UCSD-AML1 (cell line): ENCODE measurements at regions not wholly inside any gene's neighbourhood (a gene's known extent, or its start where the extent isn't known, plus 50 kb on each side); places are given as distances from the start of the nearest gene placed in this dataset.

Experiments used
- DNase-seq: peaks from one replicate; lab custom pipeline; 2025; ENCODE audit not compliant: unreplicated experiment; lab: John Stamatoyannopoulos, UW

GRCh38 chr16:79303206-79303605 lies 297.3 kb downstream of the MAF start:
- no peak for DNase-seq

DNA sequence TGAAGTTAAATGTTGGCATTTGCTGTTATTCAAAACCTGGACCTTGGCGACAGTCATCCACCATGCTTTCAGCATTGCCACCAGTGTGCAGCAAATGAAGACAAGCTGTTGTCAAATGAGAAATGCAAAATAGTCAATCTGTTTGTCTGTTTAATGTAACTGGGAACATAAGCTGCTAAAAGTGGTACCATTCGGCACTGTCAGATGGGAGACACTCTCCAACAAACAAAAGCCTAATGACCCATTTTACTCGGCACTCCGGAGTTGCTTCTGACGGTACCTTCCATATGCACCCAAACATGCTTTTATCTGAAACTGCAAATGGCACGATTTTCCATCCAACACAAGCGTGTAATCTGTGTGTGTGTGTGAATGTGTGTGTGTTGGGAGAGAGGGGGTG lies 297.8 kb downstream of the MAF start:
- DNase-seq, result no peak

GRCh38 chr16:79301051-79301450 lies 299.5 kb downstream of the MAF start:
- no peak for DNase-seq

GRCh38 chr16:79298894-79299799 lies 301.4 kb downstream of the MAF start:
- no peak for DNase-seq

DNA sequence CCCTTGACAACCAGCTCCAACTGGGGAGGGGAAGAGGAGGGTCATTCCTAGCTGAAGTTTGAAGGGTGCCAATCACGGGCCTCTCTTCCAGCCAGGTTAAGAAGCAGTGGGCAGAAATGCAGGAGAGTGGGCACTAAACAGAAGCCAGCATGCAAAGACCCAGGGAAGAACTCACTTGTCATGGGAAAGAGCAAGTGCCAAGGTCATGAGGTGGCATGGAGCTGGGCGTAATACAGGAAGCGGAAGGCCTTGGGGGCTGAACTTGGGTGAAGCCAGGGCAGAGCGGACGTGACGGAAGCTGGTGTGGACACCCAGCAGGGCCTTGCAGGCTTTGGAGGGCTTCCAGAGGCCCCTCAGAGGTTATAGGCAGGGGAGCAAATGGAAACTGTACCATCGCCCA lies 302.1 kb downstream of the MAF start:
- DNase-seq, result no peak

- DNase-seq, result no peak
These were observed 302.7 kb downstream of the MAF start for GRCh38 chr16:79297805-79298204.

- DNase-seq, result no peak
These were observed 303.2 kb downstream of the MAF start for GRCh38 chr16:79297296-79297695.

DNA sequence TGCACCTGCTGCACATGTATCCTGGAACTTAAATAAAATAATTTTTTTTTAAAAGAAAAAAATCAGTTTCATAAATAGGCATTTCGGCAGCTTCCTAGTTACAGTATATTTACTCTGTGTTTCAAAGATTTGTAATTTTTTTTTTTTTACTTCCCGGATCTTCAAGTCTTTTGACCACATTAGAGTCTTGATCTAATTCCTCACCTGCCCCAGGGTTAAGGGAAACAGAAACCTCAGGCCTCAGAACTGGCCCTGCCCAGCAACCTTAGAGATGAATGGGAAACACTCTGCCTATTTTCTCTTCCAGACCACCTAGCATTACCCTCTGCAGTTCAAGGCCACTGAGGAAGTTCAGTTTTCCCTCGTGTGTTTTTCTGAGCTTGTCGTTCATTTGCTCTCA lies 304.0 kb downstream of the MAF start:
- DNase-seq, result no peak

- no peak for DNase-seq
These were observed 304.8 kb downstream of the MAF start for GRCh38 chr16:79295746-79296145.

DNA sequence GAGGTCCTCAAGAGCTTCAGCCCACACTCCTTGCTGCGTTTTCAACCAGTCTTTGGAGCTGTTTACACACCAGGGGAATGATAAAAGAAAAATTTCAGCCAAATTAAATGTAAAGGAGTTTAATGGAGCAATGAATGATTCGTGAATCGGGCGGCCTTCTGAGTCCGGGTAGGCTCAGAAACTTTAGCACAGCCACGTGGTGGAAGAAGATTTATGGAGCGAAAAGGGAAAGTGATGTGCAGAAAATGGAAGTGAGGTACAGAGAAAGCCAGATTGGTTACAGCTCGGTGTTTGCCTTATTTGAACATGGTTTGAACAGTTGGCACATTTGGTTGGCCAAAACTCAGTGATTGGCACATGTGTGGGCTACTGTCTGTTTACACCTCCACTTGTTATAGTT lies 305.4 kb downstream of the MAF start:
- DNase-seq, result no peak

DNA sequence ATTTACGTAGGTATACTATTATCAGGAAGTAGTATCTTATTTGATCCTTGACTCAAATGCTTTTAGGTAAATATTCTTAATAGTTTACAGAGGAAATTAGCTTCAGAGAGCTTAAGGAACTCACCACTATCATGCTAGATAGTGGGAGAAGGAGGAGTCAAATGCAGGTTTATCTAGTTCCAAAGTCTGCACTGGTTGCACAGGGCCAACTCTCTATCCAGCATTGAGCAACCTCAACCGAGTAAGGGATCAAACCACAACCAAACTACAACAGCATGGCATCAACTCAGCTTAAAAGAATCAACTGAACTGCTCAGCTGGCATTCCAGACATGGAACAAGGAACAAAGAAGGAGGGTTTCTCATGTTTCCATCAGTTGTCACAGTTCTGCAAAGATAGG lies 306.0 kb downstream of the MAF start:
- DNase-seq, result no peak

DNA sequence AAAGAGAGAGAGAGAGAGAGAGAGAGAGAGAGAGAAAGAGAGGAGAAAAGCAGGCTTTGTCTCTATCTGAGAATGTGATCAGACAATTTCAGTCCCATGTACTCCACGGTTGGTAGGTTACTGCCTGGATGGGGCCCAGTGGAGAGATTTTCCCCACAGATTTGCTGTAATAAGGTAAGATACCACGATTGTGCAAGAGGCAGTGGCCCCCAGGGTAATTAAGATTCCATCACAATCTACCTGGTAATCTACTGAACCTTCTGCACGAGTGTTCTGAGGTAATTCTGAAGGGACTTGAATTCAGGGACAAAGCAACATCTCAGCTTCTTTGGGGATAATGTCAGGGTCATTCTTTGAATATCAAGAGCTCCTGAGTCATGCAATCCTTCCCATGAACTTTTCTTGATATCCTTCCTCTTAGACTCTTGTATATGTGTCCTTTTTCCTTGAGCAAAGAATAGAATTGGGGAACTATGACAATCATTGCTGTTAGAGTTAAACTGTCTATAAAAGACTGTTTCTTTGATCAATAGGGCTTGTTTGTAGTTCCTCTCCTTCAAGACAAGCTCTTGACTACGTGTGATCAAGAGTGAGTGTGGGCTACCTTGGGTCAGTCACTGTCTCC lies 306.6 kb downstream of the MAF start:
- no peak for DNase-seq

DNA sequence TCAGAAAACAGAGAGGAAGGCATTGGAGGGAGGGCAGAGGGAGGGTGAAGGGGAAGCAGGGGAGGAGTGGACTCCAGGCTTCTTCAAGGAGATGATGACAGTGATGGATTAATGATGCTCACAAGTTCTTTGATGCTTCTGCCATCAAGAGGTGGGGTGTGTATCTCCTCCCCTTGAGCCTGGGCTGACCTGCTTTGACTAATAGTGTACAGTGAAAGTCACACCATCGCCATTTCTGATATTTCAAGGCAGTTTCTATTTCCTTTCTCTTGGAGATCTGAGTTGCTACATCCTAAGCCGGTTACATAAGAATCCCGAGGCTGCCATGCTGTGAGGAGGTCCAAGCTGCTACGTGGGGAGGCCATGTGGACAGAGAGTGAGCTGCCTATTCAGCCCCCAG lies 312.5 kb downstream of the MAF start:
- no peak for DNase-seq

GRCh38 chr16:79287424-79287917 lies 313.1 kb downstream of the MAF start:
- DNase-seq, result no peak

DNA sequence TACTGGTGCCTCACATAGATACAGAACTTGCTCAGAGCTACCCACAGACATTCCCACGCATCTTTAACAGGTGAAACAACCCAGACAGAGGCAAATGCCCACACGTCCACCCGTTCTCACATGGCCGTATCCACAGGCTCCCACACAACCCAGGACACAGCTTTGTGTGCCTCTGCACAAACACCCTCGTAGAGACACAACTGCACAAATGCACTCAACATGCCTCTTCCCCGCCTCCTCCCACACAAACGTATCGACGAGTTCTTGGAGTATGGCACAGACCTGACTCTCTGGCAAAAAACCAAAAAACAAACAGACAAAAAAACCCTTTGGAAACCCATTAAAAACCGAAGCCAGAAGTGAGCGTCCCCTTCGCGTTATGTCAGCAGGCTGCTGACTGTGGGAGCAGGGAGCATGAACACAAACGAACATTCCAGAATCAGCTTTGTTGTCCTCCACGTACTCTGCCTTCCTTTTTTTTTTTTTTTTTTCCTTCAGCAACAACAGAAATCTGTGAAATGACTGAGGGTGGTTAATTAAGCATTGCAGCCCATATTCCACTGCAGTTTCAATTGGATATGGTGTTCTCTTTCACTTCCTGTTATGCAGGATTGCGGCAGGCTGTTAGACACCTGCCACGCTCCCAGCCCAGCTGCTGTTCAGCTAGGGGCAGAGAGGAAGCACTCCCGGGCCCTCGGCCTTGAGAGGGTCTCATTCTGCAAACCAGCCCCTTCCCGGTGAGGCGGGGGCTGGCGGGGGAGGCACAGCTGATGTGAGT lies 313.7 kb downstream of the MAF start:
- peak; percentile 11 for DNase-seq

GRCh38 chr16:79284766-79285165 lies 315.8 kb downstream of the MAF start:
- DNase-seq, result no peak

DNA sequence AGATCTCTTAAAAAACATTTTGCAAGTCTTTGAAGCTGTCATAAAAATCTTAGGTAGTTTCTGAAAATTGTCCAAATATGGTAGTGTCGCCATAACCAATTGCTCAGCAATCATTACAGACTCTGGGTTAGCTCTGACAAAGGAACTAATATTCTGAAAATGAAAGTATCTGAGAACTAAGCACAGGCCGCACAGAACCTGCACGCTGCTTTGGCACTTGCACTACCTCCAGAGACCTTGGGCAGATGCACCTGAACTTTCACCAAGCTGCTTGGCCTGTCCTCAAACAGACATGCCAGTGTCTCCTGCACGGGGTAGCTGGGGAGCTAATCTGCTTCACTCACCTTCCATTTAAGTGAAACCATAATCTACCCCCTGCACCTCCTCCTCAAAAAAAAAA lies 317.0 kb downstream of the MAF start:
- DNase-seq, result no peak

DNA sequence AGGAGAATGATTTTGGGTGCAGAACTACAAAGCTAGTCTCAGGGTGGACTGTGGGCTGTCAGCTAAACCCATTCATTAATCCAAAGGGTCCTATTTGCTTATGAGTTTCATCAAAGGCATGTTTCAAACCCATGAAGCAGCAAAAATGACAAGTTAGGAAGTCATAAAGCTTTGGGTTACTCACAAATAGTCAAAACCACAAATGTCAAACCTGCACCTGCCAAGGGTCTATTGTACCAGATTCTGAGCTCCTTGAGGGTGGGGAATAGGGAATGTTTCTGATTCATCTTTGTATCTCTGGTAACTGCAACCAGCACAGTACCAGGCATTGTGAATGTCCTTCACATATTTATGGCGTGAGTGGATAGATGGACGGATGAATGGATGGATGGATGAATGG lies 317.7 kb downstream of the MAF start:
- no peak for DNase-seq

DNA sequence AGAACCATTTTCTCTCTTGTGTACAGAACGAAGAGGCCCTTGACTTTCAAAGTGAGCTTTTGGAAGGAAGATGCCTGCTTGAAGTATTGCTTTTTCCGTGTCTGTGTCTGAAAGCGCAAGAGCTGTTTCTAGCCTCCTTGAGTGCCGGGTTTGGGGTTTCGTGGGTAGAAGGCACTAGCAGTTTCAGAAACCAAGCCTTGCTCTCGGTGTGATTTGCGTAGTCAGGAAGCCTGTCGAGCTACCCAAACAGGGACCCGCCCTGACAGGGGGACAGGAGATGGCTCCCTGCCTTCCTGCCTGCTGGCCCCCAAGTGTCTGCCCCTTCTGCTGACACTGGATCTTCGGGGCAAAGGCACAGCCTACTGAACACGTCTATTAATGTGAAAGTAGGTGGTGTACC lies 322.0 kb downstream of the MAF start:
- no peak for DNase-seq

GRCh38 chr16:79276501-79276900 lies 324.0 kb downstream of the MAF start:
- DNase-seq, result no peak

DNA sequence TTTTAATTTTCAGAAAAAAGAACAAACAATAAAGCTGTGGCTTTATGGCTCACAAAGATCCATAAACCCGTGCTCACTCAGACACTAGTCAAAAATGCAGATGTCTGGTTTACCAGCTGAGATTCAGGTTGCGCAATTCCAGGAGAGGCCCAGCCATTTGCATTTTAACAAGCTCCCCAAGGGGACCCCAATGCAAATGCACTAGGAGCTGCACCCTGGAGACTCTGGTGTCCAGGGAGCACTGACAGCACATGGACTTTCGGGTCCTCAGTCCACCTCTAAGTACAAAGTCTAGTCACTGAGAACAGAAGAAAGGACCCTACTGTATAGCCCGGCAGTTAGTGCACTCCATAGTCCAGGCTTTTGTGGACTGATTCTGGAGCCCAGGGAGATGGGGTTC lies 326.3 kb downstream of the MAF start:
- DNase-seq, result no peak

- DNase-seq, result no peak
These were observed 328.4 kb downstream of the MAF start for GRCh38 chr16:79272141-79272577.
